ENCODE measurements at regions not wholly inside any gene's neighbourhood (a gene's known extent, or its start where the extent isn't known, plus 50 kb on each side); places are given as distances from the start of the nearest gene placed in this dataset.
A peak's percentile ranks its signal among the peaks of the same experiment; 100 is the strongest.
"Not testable (repeated sequence)": the region's sequence is repeated elsewhere in the genome, so short reads cannot be mapped to it uniquely, and the experiment has no call there.

DNA sequence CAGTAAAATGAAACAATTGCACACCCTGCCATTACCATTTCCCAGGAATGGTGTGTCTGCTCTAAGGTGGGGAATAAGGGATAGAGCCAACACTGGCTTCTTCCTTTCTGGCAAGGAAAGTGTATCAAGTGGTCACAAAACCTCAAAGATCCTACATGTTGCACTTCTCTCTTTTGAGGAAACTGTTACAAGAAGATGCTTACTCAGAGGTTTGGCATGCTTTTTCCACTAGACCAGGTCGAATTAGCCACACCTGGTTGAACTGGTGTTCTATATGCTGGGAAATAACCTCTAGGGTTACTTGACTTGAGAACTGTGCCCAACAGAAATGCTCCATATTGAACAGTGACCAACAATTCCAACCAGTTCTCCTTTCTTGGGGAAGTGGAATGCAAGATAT, 102.9 kb downstream of the LRRN1 start:
- Mint-ChIP-seq H3K9me3 (peaks cover 0 to 13% of the 10 kb centered on the region in 2 donors), H3K4me1 (no peaks in the 10 kb centered on the region), H3K27ac (no peak overlapping the region), H3K27me3 (no peaks in the 10 kb centered on the region), H3K4me3 (no peak overlapping the region)
- no peak for ATAC-seq
- no peak for DNase-seq

DNA sequence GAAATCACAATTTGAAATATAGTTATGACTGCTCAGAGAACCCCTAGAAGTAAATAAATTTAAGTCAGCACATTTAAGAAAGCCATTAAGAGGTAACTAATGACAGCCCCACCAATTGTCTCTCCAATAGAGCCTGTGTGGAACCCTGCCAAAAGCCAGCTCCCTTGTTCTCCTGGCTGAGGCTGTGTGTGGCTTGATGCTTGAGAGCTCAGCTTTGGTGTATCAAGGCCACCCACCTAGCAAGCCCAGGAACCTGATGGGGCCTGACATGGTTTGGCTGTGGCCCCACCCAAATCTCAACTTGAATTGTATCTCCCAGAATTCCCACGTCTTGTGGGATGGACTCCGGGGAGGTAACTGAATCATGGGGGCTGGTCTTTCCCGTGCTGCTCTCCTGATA, 106.9 kb downstream of the LRRN1 start:
- ATAC-seq = no peak
- Mint-ChIP-seq H3K4me1 (no peaks in the 10 kb centered on the region), H3K27me3 (no peaks in the 10 kb centered on the region), H3K9me3 (peaks cover 0 to 7% of the 10 kb centered on the region in 2 donors), H3K4me3 (no peak overlapping the region), H3K27ac (no peak overlapping the region)
- DNase-seq = no peak

DNA sequence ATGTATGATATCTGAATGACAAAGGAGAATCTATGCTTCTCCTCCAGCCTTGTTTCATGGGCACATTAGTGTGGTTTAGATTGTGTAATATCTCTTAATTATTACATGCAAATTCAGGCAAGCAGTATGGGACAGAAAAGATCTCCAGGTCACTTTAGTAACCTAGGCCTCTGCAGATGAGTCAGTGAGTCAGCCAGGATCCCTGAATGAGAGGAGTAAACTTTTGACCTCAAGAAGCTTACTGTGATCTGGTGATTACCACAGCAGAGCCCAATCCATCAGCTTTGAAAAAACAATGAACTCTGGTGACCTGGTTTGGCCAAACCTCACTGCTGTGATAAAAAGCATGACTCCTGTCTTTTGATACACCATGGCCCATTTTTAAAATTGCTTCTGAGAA, 107.8 kb downstream of the LRRN1 start:
- H3K9me3 Mint-ChIP-seq = peaks cover under 1 to 7% of the 10 kb centered on the region in 2 donors
- no peak for DNase-seq
- no peak overlapping the region for H3K4me3 Mint-ChIP-seq
- H3K27ac Mint-ChIP-seq = no peak overlapping the region
- no peaks in the 10 kb centered on the region for H3K4me1 Mint-ChIP-seq
- H3K27me3 Mint-ChIP-seq = no peaks in the 10 kb centered on the region
- ATAC-seq = no peak

DNA sequence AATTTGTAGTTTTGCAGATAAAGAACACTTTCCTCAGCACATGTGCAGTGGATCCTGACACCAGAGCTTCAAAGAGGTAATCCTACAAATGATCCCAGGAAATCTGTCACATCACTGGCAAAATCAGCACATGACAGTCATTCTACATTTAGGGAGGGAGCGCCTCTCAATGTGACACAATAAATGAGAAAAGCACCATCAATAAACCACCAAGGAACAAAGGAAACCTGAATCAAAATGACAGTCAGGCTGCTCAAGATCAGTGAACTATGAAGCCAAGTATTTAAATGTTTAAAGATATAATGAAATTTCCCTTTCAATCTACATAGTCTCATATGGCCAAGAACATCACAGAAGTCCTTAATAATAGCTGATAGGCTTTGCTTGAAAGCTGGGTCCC, 119.5 kb downstream of the LRRN1 start:
- DNase-seq = no peak
- ATAC-seq = no peak
- Mint-ChIP-seq H3K4me3 (no peak overlapping the region), H3K4me1 (no peaks in the 10 kb centered on the region), H3K27ac (peak overlapping the region in 1 of 2 donors; percentile 22), H3K9me3 (peaks cover 0 to 9% of the 10 kb centered on the region in 2 donors), H3K27me3 (no peaks in the 10 kb centered on the region)

DNA sequence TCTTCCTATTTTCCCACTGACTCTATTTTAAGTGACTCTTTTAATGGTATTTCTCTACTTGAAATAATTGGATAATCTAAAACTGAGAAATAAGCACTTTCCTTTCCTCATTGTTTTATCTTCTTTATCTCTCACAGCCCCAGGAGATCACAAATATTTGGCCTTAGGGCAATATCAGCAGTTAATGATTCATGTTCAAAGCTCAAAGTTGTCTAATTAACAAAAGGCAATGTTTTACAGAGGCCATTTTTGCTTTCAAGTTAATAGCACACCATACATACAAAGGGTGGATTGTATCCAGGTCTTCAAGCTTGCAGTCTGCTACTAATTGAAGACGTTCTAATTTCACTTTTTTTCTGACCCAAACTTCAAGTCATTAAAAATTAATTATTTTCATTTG, 120.1 kb downstream of the LRRN1 start:
- ATAC-seq (no peak), DNase-seq (no peak)
- H3K27ac Mint-ChIP-seq = no peak overlapping the region
- H3K27me3 Mint-ChIP-seq = no peaks in the 10 kb centered on the region
- no peak overlapping the region for H3K4me3 Mint-ChIP-seq
- H3K9me3 Mint-ChIP-seq = peaks cover 0 to 9% of the 10 kb centered on the region in 2 donors
- H3K4me1 Mint-ChIP-seq = no peaks in the 10 kb centered on the region

DNA sequence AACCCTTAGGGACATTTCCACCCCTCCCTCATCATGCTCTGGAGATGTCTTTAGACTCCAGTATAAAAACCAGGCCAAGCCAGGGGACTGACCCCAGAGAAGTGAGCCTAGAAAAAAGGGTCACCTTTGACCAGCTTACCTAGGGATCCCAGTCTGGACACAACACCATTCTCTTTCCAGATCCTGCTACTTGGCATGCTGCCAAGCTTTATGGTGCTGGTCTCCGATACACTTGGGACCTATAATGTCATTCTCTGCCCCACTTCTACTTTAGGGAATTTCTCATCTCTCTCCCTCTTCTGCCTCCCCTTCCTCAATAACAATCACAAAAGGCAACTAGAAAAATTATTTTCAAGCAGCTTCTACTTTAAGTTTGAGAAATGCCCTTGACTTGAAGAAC, 124.4 kb downstream of the LRRN1 start:
- H3K27me3 Mint-ChIP-seq = no peaks in the 10 kb centered on the region
- H3K9me3 Mint-ChIP-seq = peaks cover 0 to 4% of the 10 kb centered on the region in 2 donors
- no peak overlapping the region for H3K4me3 Mint-ChIP-seq
- no peaks in the 10 kb centered on the region for H3K4me1 Mint-ChIP-seq
- DNase-seq (no peak), ATAC-seq (no peak)
- H3K27ac Mint-ChIP-seq = no peak overlapping the region

DNA sequence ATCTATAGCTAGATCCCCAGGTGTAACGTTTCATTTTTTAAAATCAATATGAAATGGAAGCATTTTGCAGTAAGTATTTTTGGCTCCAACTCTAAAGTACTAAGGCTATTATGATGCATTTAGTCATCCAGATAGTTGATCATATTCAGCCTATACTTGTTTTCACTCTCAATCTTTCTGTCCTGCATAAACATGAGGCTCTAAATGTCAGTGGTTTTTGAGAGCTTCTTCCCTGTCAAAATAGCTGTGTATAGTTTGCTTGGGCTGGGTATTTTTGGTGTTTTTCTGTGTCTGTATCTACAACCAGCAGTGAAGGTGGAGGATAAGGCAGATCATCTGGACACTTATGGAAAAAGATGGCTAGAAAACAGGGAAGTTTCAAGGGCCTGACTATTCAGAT, 128.0 kb downstream of the LRRN1 start:
- no peak for ATAC-seq
- Mint-ChIP-seq H3K27me3 (no peaks in the 10 kb centered on the region), H3K4me3 (no peak overlapping the region), H3K27ac (no peak overlapping the region), H3K9me3 (peaks cover 12 to 13% of the 10 kb centered on the region in 2 donors), H3K4me1 (no peaks in the 10 kb centered on the region)
- DNase-seq = no peak

DNA sequence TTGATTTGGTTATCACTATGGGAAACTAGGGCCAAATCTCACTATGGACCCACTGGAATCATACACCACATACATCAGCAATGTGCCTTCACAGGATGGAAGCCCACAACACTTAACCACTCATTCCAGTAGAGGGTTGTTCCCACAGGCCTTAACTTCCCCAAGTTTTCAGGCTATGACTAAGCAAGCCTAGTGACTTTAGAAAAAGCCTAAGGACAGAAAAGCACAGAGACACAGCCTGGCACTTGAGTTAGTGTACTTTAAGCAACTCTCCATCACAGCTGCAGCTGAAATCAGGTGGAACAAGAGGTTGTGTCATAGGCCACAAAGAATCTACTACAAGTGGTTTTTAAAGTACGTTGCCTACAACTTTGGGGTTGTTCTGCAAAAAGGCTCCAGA, 128.7 kb downstream of the LRRN1 start:
- H3K27me3 Mint-ChIP-seq = no peaks in the 10 kb centered on the region
- ATAC-seq (no peak), DNase-seq (no peak)
- no peak overlapping the region for H3K4me3 Mint-ChIP-seq
- H3K4me1 Mint-ChIP-seq = no peaks in the 10 kb centered on the region
- peaks cover 10 to 13% of the 10 kb centered on the region in 2 donors for H3K9me3 Mint-ChIP-seq
- H3K27ac Mint-ChIP-seq = no peak overlapping the region

DNA sequence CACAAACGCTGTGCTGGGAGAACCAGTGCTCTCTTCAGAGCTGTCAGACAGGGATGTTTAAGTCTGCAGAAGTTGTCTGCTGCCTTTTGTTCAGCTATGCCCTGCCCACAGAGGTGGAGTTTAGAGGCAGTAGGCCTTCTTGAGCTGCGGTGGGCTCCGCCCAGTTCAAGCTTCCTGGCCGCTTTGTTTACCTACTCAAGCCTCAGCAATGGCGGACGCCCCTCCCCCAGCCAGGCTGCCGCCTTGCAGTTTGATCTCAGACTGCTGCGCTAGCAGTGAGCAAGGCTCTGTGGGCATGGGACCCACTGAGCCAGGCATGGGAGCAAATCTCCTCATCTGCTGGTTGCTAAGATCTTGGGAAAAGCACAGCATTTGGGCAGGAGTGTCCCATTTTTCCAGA, 142.1 kb downstream of the LRRN1 start:
- not testable (repeated sequence) for H3K27me3 Mint-ChIP-seq, ATAC-seq, DNase-seq, H3K27ac Mint-ChIP-seq, H3K4me1 Mint-ChIP-seq, H3K4me3 Mint-ChIP-seq
- peaks cover 29 to 41% of the 10 kb centered on the region in 2 donors for H3K9me3 Mint-ChIP-seq

DNA sequence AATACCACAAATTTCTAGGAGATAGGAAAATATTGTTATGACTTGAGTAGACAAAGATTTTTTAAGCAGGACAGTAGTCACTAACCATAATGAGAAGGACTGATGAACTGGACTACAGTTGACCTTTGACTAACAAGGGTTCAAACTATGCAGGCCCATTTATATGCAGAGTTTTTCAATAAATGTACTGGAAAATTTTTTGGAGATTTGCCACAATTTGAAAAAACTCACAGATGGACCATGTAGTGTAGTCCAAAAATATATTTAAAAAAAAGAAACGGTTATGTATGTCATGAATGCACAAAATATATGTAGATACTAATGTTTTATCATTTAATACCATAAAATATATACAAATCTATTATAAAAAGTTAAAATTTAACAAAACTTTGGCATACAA, 151.8 kb downstream of the LRRN1 start:
- no peak overlapping the region for H3K27ac Mint-ChIP-seq
- DNase-seq = no peak
- ATAC-seq = no peak
- no peak overlapping the region for H3K4me3 Mint-ChIP-seq
- no peaks in the 10 kb centered on the region for H3K27me3 Mint-ChIP-seq
- H3K9me3 Mint-ChIP-seq = peaks cover 0 to 7% of the 10 kb centered on the region in 2 donors
- H3K4me1 Mint-ChIP-seq = no peaks in the 10 kb centered on the region

DNA sequence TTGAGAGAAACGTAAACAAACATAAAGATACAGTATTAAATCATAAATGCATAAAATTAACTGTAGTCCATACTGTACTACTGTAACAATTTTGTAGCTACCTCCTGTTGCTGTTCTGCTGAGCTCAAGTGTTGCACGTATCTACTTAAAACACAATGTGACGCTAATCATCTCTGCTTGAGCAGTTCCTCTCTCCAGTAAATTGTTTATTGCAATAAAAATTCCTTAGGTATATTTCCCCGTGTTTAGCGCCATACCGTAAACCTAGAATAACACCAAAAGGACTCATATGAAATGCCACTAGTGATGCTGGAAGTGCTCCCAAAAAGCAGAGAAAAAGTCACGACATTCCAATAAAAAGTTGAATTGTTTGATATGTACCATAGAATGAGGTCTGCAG, 152.3 kb downstream of the LRRN1 start:
- Mint-ChIP-seq H3K9me3 (peaks cover 0 to 7% of the 10 kb centered on the region in 2 donors), H3K4me3 (no peak overlapping the region), H3K27me3 (no peaks in the 10 kb centered on the region), H3K27ac (no peak overlapping the region), H3K4me1 (no peaks in the 10 kb centered on the region)
- DNase-seq (no peak), ATAC-seq (no peak)

DNA sequence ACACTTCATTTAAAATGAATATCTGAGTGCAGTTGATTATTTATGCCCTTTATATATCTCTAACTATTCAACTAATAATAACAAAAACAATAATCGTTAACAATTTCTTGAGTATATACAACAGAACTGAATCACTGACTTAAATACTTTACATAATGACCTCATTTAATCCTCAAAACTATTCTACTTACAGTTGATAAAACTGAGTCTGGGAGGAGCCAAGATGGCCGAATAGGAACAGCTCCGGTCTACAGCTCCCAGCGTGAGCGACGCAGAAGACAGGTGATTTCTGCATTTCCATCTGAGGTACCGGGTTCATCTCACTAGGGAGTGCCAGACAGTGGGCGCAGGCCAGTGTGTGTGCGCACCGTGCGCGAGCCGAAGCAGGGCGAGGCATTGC, 163.6 kb downstream of the LRRN1 start:
- H3K27me3 Mint-ChIP-seq, H3K9me3 Mint-ChIP-seq, ATAC-seq, DNase-seq, H3K4me1 Mint-ChIP-seq, H3K27ac Mint-ChIP-seq, H3K4me3 Mint-ChIP-seq: not testable (repeated sequence)

DNA sequence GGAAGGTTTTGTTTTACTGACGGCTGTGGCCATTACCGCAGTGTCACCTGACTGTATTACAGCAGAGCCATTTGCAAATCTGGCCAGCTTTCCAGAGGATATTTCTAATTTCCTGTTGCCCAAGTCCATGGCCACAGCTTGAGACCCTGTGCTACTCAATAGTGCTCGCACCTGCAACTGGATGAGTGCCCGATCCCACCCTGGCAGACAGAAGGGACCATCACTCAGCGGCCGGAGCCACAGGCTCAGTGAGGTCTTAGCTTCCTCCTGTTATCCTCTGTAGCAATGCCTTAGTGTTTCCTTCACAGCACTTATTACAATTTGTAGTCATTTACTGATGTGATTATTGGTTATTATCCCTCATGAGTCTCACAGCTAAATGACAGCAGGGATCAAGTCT, 184.8 kb downstream of the LRRN1 start:
- no peak overlapping the region for H3K27ac Mint-ChIP-seq
- H3K4me3 Mint-ChIP-seq = no peak overlapping the region
- no peaks in the 10 kb centered on the region for H3K9me3 Mint-ChIP-seq
- H3K27me3 Mint-ChIP-seq = no peaks in the 10 kb centered on the region
- no peaks in the 10 kb centered on the region for H3K4me1 Mint-ChIP-seq
- ATAC-seq (no peak), DNase-seq (no peak)

DNA sequence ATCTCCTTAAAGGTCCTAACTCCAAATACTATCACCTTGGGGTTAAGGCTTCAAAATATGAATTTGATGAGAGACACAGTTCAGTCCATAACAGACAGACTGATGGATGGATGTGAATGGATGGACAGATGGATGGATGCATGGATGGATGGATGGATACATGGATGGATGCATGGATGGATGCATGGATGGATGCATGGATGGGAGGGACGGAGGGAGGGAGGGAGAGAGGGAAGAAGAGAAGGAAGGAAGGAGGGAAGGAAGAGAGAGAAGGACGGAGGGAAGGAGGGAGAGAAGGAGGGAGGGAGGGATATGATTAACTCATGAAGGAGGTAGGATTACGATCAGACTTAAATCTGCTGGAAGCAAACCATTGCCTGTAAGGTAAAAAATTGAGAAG, 192.4 kb downstream of the LRRN1 start:
- DNase-seq = no peak
- Mint-ChIP-seq H3K4me3 (no peak overlapping the region), H3K27me3 (no peaks in the 10 kb centered on the region), H3K9me3 (no peaks in the 10 kb centered on the region), H3K27ac (no peak overlapping the region), H3K4me1 (no peaks in the 10 kb centered on the region)
- ATAC-seq = no peak

DNA sequence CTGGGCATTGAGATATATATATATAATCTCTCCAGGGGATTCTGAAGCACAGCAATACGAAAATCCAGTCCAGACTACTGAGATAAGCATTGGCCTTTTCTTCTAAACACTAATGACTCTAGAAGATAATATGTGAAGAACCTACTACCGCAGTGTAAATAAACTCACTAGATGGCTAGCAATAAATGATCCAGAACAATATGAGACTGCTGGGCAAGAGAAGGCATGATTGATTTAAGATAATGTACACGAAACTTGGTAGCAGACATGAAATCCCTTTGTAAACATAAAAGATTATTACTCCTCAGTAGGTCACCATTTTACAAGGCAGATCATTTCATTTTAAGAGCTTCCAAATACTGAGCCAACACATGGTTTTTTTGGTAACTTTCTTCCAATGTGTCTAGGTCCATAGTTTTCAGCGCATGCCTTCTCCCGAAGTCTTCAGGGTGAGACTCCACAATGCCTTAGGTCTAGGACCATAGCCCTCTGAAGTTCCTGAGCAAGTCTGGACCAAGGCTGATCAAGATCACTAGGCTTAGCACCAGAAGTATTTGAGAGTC, 193.2 kb downstream of the LRRN1 start:
- DNase-seq (no peak), ATAC-seq (peak; percentile 9)
- no peak overlapping the region for H3K27ac Mint-ChIP-seq
- H3K27me3 Mint-ChIP-seq = no peaks in the 10 kb centered on the region
- no peaks in the 10 kb centered on the region for H3K4me1 Mint-ChIP-seq
- H3K4me3 Mint-ChIP-seq = no peak overlapping the region
- no peaks in the 10 kb centered on the region for H3K9me3 Mint-ChIP-seq

DNA sequence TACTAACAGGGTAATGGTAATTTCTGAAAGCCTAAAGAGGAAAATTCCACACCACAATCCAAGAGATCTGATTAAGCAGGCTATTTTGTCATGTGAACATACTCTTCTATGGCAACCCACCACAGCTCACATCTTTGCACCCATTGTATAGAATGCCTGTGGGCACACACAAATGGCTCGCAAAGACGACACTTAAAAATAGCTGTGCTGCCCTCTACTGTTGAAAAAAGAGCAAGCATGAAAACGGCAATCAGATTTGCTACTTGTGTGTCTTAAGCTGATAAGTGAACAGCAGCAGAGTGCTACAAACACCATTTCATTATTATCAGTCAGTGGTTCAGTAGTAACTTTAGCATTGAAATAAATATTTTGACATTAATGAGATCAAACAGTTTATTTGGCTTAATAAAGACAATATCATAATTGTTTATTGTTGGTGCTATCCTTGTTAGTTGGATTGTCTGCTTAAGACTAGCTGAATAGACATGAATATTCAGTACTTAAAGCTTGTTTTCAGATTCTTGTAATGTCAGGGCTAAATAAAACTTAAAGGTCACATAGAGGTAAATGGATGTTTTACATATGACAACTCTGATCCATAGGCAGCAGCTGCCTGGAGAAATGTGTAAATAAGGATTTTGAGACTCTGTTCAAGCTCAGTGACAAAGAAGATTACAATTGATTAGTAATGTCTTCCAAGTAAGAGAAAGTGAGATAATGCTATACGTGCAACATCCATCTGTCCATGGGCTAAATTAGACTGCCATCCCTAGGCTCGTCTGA, 199.1 kb downstream of the LRRN1 start:
- no peaks in the 10 kb centered on the region for H3K27me3 Mint-ChIP-seq
- no peaks in the 10 kb centered on the region for H3K4me1 Mint-ChIP-seq
- ATAC-seq (peak; percentile 56), DNase-seq (peak; percentile 21 to 26)
- no peaks in the 10 kb centered on the region for H3K9me3 Mint-ChIP-seq
- no peak overlapping the region for H3K4me3 Mint-ChIP-seq
- no peak overlapping the region for H3K27ac Mint-ChIP-seq

DNA sequence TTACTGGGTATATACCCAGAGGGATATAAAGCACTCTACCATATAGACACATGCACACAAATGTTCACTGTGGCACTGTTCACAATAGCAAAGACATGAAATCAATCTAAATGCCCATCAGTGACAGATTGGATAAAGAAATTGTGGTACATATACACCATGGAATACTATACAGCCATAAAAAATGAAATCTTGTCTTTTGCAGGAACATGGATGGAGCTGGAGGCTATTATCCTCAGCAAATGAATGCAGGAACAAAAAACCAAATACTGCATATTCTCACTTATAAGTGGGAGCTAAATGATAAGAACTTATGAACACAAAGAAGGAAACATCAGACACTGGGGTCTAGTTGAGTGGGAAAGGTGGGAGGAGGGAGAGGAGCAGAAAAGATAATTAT, 200.1 kb downstream of the LRRN1 start:
- H3K4me3 Mint-ChIP-seq, H3K4me1 Mint-ChIP-seq, H3K27me3 Mint-ChIP-seq, ATAC-seq, H3K9me3 Mint-ChIP-seq, H3K27ac Mint-ChIP-seq, DNase-seq: not testable (repeated sequence)

All from stimulated activated naive CD8-positive, alpha-beta T cell treated with anti-CD3 and anti-CD28 coated beads, Interleukin-15, amount 100 ng/mL, for 72 hours (primary cell).